ENCODE measurements at regions not wholly inside any gene's neighbourhood (a gene's known extent, or its start where the extent isn't known, plus 50 kb on each side); places are given as distances from the start of the nearest gene placed in this dataset.

DNA sequence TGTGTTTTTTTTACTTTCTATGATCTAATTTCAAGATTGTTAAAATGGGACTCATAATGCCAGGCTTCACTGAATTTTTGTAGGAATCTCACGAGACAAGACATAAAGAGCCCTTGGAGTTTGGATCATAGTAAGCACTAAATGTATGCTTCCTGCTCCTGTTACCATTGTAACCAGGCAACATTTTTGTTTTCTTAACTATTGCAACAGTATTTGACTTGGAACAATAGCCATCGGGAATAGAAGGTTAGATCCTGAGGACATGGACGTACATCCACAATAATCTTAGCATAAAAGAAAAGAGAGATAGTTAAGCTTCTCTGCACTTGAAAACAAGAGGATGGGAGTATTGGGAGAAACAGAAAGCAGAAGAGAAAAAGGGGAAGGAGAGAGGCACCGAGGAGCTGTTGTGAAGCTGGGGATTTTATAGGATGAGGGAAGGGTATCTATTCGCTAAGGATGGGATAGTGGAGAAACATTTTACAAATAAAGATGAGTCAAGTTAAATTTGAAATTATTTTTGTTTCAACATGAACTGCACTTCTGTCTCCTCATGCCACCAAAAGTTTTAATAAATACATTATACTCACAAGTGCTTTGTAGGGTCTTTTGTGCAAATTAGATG, 131.4 kb downstream of the TMCO5A start:
- Histone ChIP-seq H4K20me1 (ENCODE audit: control insufficient read depth, insufficient read depth, low read length, poor library complexity, severe bottlenecking) (no peaks in the 10 kb centered on the region), H3K4me2 (replicated peaks; ENCODE audit: low read depth, low read length, poor library complexity, severe bottlenecking) (no peak overlapping the region), H3K9ac (ENCODE audit: low read length) (no peak overlapping the region), H2AFZ (ENCODE audit: insufficient read depth, low read depth, low read length, poor library complexity, severe bottlenecking) (no peak overlapping the region), H3K4me1 (ENCODE audit: control insufficient read depth in 2 of 2, insufficient read depth in 2 of 2, low read length in 2 of 2) (peaks cover 8% of the 10 kb centered on the region in 2 donors), H3K9me3 (ENCODE audit: control extremely low read depth in 1 of 3, control insufficient read depth in 2 of 3, insufficient read depth in 1 of 3, low read length in 2 of 3) (no peaks in the 10 kb centered on the region), H3K27me3 (replicated peaks in 1 of 4; ENCODE audit: control extremely low read depth in 1 of 4, control insufficient read depth in 3 of 4, insufficient read depth in 4 of 4, low read length in 3 of 4) (no peaks in the 10 kb centered on the region), H3K27ac (ENCODE audit: low read length in 2 of 2) (no peak overlapping the region), H3K79me2 (ENCODE audit: control insufficient read depth, insufficient read depth, low read length) (no peaks in the 10 kb centered on the region), H3K4me3 (ENCODE audit: control extremely low read depth in 1 of 5, extremely low read depth in 1 of 5, insufficient read depth in 1 of 5, low read depth in 2 of 5, low read length in 4 of 5) (no peak overlapping the region), H3K36me3 (replicated peaks in 1 of 2; ENCODE audit: control extremely low read depth in 1 of 2, control insufficient read depth in 1 of 2, extremely low read depth in 1 of 2, insufficient read depth in 2 of 2, low read length in 1 of 2) (no peaks in the 10 kb centered on the region)
- Mint-ChIP-seq H3K27ac (no peak overlapping the region), H3K9me3 (ENCODE audit: insufficient read depth) (no peaks in the 10 kb centered on the region), H3K4me1 (peaks cover 13% of the 10 kb centered on the region), H3K4me3 (no peak overlapping the region), H3K27me3 (peaks cover 14% of the 10 kb centered on the region)
- CTCF ChIA-PET, result no interaction called here
- POLR2A ChIA-PET, result no interaction called here
- no peak for DNase-seq
- intact Hi-C loops (cut with micrococcal nuclease), result no loop called here
- WGBS (ENCODE audit: insufficient coverage), result 0% methylated on average over 1 of the region's 5 CpGs
- TF ChIP-seq, protein P1, sequence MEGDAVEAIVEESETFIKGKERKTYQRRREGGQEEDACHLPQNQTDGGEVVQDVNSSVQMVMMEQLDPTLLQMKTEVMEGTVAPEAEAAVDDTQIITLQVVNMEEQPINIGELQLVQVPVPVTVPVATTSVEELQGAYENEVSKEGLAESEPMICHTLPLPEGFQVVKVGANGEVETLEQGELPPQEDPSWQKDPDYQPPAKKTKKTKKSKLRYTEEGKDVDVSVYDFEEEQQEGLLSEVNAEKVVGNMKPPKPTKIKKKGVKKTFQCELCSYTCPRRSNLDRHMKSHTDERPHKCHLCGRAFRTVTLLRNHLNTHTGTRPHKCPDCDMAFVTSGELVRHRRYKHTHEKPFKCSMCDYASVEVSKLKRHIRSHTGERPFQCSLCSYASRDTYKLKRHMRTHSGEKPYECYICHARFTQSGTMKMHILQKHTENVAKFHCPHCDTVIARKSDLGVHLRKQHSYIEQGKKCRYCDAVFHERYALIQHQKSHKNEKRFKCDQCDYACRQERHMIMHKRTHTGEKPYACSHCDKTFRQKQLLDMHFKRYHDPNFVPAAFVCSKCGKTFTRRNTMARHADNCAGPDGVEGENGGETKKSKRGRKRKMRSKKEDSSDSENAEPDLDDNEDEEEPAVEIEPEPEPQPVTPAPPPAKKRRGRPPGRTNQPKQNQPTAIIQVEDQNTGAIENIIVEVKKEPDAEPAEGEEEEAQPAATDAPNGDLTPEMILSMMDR (IDR thresholded peaks at IDR 0.05), result no peak
- TF ChIP-seq EZH2 (IDR thresholded peaks at IDR 0.05; ENCODE audit: borderline replicate concordance, insufficient read depth, low read depth, low read length, poor library complexity, severe bottlenecking), result no peak
- ATAC-seq (ENCODE audit: low read depth), result no peak

DNA sequence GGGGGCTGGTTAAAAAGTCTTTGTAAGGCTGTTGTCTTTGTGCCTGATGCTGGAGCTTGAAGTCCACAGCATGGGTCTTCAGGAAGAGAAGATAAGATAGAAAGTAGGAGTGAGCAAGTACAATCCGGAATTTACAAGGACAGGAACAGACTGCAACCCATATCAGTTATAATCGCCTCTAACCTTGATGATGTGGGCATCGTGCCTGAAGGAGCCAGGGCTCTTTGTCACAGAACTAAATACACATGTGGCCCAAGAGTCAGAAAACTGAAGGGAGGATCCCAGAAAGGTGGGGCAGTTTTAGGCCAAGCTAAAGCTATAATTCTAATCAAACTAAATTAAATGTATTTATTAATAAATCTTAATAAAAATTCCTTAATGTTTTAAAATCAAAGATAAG, 132.2 kb downstream of the TMCO5A start:
- no peaks in the 10 kb centered on the region for H4K20me1 ChIP-seq (ENCODE audit: control insufficient read depth, insufficient read depth, low read length, poor library complexity, severe bottlenecking)
- DNase-seq, result no peak
- TF ChIP-seq, protein P1 (IDR thresholded peaks at IDR 0.05), result no peak
- no peak for TF ChIP-seq EZH2 (IDR thresholded peaks at IDR 0.05; ENCODE audit: borderline replicate concordance, insufficient read depth, low read depth, low read length, poor library complexity, severe bottlenecking)
- intact Hi-C loops (cut with micrococcal nuclease), result no loop called here
- H3K4me1 ChIP-seq (ENCODE audit: control insufficient read depth in 2 of 2, insufficient read depth in 2 of 2, low read length in 2 of 2), result peaks cover 8 to 11% of the 10 kb centered on the region in 2 donors
- POLR2A ChIA-PET, result no interaction called here
- no peak overlapping the region for H3K4me3 ChIP-seq (ENCODE audit: control extremely low read depth in 1 of 5, extremely low read depth in 1 of 5, insufficient read depth in 1 of 5, low read depth in 2 of 5, low read length in 4 of 5)
- no peak overlapping the region for H3K4me2 ChIP-seq (replicated peaks; ENCODE audit: low read depth, low read length, poor library complexity, severe bottlenecking)
- Mint-ChIP-seq H3K27ac (no peak overlapping the region), H3K4me3 (no peak overlapping the region), H3K4me1 (peaks cover 17% of the 10 kb centered on the region), H3K9me3 (ENCODE audit: insufficient read depth) (no peaks in the 10 kb centered on the region), H3K27me3 (peaks cover 8% of the 10 kb centered on the region)
- no peaks in the 10 kb centered on the region for H3K79me2 ChIP-seq (ENCODE audit: control insufficient read depth, insufficient read depth, low read length)
- H3K9ac ChIP-seq (ENCODE audit: low read length), result no peak overlapping the region
- no peak overlapping the region for H2AFZ ChIP-seq (ENCODE audit: insufficient read depth, low read depth, low read length, poor library complexity, severe bottlenecking)
- no peak for ATAC-seq (ENCODE audit: low read depth)
- CTCF ChIA-PET, result no interaction called here
- peaks cover 0 to 3% (median 0%) of the 10 kb centered on the region in 4 experiments for H3K27me3 ChIP-seq (replicated peaks in 1 of 4; ENCODE audit: control extremely low read depth in 1 of 4, control insufficient read depth in 3 of 4, insufficient read depth in 4 of 4, low read length in 3 of 4)
- no peaks in the 10 kb centered on the region for H3K9me3 ChIP-seq (ENCODE audit: control extremely low read depth in 1 of 3, control insufficient read depth in 2 of 3, insufficient read depth in 1 of 3, low read length in 2 of 3)
- H3K36me3 ChIP-seq (replicated peaks in 1 of 2; ENCODE audit: control extremely low read depth in 1 of 2, control insufficient read depth in 1 of 2, extremely low read depth in 1 of 2, insufficient read depth in 2 of 2, low read length in 1 of 2), result no peaks in the 10 kb centered on the region
- H3K27ac ChIP-seq (ENCODE audit: low read length in 2 of 2), result no peak overlapping the region
- 93% methylated on average over 2 of the region's 3 CpGs for WGBS (ENCODE audit: insufficient coverage)
